NCI-H82 treated with DMSO at 0.1 percent for 48 hours (cell line): ENCODE measurements at regions not wholly inside any gene's neighbourhood (a gene's known extent, or its start where the extent isn't known, plus 50 kb on each side); places are given as distances from the start of the nearest gene placed in this dataset.
A peak's percentile ranks its signal among the peaks of the same experiment; 100 is the strongest.

ENCODE experiments used
- DNase-seq: peaks from one replicate; lab custom pipeline; 2025; ENCODE audit not compliant: unreplicated experiment; lab: John Stamatoyannopoulos, UW

- no peak for DNase-seq
These were observed 65.3 kb upstream of the ZMIZ1 start for GRCh38 chr10:79003183-79004100.

- no peak for DNase-seq
These were observed 64.5 kb upstream of the ZMIZ1 start for GRCh38 chr10:79004311-79004710.

DNA sequence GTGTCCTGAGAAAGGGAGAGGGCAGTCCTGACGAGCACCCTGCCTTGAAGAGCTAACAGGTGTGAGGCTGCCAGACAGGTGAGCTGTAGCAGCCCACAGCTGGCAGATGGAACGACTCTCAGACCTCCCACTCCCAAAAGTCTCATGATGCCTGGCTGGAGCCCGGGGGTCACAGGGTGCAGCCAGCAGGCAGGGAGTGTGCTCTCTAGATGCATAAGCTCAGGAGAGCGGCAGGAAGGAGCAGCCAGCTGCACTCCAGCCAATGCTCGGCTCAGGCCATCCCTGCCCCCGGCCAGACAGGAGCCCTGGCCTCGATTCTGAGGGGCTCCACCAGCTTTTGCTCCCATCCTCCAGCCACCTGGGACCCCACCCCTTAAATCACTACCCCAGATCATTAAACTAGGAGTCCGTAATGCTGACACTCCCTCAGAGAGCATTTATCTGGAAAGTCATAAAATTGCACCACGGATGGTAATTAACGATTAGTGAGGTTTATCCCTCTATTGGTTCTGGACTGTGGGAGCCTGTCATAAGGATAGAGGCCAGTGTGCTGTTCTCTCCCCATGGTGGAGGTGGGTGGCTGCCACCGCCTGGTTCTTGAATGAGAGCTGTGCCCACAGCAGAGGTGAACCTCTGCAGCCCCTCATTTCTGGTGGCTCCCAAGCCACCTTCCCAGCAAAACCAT lies 63.5 kb upstream of the ZMIZ1 start:
- DNase-seq: no peak

GRCh38 chr10:79007018-79007417 lies 61.7 kb upstream of the ZMIZ1 start:
- no peak for DNase-seq

GRCh38 chr10:79007421-79008319 lies 61.1 kb upstream of the ZMIZ1 start:
- peak; percentile 40 for DNase-seq

GRCh38 chr10:79009145-79009544 lies 59.6 kb upstream of the ZMIZ1 start:
- no peak for DNase-seq

DNA sequence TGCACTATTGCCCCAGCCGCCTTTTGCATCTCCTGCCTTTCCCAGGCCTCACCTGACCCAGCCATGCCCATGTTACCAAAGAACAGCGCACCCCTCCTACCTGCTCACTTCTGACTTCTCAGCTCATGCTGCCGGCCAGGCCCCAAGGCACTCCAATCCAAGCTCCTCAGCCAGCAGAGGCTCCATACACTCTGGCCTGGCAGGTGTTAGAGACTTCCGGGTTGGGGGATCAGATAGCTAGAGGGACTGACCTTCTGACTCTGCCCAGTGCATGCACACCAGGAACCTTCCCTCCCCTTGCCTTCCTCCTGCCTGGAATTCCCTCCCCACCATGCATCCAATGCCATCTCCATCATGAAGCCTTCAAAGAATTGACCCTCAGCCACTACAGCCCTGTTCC lies 56.2 kb upstream of the ZMIZ1 start:
- no peak for DNase-seq

DNA sequence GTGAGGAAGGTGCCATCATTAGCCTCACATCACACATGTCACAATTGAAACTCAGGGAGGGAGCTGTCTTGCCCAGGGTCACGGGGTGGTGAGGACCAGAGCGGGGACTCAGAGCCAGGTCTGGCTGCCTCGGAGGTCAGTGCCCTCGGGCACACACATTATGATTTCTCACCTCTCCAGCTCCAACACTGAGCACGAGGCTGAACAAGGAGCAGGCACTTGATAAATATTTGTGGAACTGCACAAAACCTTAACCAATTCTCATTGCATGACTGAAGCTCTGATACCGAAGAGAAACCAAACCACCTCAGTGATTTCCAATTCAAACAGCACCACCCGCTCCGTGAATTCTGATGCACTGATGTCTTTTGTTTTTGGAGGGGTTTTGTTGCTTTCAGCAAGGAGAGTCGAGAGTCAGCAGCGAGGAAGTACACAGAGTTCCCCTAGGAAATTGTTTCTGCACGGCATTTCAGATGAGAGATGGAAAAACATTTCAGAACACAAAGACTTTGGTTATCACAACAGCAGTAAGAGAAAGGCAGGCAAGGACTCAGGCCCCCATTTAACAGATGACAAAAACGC lies 55.3 kb upstream of the ZMIZ1 start:
- DNase-seq: no peak

GRCh38 chr10:79014796-79015195 lies 54.0 kb upstream of the ZMIZ1 start:
- no peak for DNase-seq

DNA sequence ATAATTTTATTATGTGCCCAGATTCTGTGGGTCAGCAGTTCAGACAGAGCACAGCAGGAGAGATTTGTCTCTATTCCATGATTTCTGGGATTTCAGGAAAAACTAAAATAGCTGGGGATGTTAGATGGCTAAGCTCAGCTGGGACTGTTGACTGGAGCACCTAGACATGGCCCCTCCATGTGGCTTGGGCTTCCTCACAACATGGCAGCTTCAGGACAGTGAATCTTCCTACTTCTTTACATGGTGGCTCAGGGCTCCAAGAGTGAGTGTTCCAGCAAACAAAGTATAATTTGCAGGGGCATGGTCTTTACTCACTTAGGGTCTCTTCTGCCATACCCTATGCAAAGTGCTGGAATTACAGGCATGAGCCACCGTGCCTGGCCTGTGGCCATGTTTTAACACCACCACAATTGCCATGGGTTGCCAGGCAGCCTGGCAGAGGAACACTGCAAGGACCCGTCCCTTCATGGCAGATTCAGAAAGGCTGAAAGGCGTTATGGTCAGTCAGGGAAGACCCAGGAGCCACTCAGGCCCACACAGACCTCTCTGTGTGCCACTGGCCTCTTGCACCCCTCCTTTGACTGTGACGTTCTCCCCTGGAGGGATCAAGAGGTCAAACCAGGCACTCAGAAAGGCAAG lies 50.8 kb upstream of the ZMIZ1 start:
- DNase-seq: no peak

DNA sequence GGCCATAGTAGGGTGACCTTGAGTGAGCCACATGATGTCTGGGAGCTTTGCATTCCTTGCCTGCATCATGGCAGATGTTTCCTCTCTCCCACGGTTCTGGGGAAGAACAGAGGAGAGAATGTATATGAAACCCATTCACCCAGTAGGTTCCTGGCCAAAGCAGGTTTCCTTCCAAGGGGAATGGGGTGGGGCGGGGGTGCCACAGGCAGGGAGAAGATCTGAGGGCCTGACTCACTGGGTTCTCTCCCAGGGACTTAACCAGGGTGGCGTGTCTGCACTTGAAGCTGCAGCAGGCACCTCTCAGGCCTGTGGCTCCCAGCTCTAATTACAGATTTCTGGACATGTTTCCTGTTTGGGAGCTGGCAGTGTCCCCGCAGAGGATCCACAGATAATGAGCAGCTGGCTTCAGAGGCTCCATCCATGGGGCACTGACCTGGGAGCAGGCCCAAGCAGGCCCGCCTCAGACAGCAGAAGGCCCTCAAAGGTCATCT lies 50.2 kb upstream of the ZMIZ1 start:
- DNase-seq: no peak
